ENCODE measurements at regions not wholly inside any gene's neighbourhood (a gene's known extent, or its start where the extent isn't known, plus 50 kb on each side); places are given as distances from the start of the nearest gene placed in this dataset.
A peak's percentile ranks its signal among the peaks of the same experiment; 100 is the strongest.
"Not testable (repeated sequence)": the region's sequence is repeated elsewhere in the genome, so short reads cannot be mapped to it uniquely, and the experiment has no call there.

DNA sequence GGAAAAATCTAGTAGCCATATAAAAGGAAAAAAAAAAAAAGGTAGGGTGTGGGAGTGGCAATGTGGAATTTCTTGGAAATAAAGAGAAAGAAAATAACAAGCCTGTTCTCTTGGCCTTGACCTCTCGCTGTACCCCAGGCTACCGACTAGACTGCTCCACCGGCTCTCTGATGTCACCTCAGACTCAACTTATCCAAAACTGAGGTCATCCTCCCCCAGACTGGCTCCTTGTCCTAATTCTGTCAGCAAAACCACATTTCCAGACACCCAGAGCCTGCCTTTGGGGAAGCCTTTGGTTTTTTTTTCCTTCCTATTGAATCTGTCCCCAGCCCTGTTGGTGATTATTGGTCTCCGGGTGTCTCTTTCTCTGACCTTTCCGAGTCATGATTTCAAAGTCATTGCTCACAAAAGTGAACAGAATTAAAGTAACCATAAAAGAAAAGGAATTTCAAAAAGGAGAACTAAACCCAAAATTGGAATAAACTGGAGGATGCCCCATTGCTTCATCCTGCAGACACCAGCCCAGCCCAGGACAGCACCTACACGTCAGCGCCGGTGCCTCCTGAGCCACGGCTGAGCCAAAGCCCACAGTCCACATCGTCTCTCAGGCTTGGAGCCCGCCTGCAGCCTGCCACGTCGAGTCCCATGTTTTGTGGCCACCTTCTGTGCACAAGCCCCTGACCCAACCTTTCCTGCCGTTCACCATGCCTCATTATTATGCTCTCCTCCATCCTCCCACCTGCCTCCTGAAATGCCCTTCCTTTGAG, 170.7 kb downstream of the MYLK4 start:
- Histone ChIP-seq H3K36me3 (no peaks in the 10 kb centered on the region), H3K27me3 (no peaks in the 10 kb centered on the region), H3K27ac (peak overlapping the region in 1 of 4 donors; percentile 23), H3K4me3 (no peak overlapping the region), H3K4me1 (peaks cover 0 to 10% (median 0%) of the 10 kb centered on the region in 3 donors), H3K9me3 (peaks cover 0 to 6% (median 0%) of the 10 kb centered on the region in 3 donors)
- TF ChIP-seq POLR2A (IDR thresholded peaks at IDR 0.05), result no peak
- TF ChIP-seq, protein P1, sequence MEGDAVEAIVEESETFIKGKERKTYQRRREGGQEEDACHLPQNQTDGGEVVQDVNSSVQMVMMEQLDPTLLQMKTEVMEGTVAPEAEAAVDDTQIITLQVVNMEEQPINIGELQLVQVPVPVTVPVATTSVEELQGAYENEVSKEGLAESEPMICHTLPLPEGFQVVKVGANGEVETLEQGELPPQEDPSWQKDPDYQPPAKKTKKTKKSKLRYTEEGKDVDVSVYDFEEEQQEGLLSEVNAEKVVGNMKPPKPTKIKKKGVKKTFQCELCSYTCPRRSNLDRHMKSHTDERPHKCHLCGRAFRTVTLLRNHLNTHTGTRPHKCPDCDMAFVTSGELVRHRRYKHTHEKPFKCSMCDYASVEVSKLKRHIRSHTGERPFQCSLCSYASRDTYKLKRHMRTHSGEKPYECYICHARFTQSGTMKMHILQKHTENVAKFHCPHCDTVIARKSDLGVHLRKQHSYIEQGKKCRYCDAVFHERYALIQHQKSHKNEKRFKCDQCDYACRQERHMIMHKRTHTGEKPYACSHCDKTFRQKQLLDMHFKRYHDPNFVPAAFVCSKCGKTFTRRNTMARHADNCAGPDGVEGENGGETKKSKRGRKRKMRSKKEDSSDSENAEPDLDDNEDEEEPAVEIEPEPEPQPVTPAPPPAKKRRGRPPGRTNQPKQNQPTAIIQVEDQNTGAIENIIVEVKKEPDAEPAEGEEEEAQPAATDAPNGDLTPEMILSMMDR (IDR thresholded peaks at IDR 0.05), result no peak
- no peak for TF ChIP-seq EP300 (IDR thresholded peaks at IDR 0.05)
- no peak for TF ChIP-seq POLR2AphosphoS5 (IDR thresholded peaks at IDR 0.05)
- 71 to 77% methylated on average over 10 to 13 of the region's 14 CpGs for WGBS, 2 donors (ENCODE audit: low coverage in 1 of 2)
- ATAC-seq, result no peak

DNA sequence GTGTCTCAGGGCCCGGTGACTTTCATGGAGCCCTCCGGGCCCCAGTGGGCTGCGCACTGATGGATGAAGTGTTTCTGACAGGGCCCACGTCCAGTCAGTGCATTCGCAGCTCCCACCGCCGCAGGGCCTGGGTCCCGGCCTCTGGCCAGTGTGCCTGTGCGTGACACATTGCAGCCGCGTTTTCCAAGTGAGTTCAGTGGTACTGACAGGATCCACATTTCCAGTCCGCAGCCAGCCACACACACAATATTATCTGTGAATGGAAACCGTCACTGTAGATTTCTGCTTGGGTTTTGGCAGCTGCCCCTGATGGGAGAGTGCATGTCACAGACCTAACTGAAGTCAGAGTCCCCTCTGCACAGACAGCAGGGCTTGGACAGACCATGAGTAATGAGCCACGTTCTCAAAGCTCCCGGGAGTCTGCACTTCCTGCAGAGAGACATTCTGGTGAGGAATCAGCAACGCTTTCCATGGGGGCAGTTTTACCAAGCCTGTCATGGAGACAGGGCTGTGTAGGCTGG, 171.4 kb downstream of the MYLK4 start:
- Histone ChIP-seq H3K4me3 (no peak overlapping the region), H3K27me3 (no peaks in the 10 kb centered on the region), H3K27ac (peak overlapping the region in 1 of 4 donors; percentile 17), H3K36me3 (no peaks in the 10 kb centered on the region), H3K4me1 (peaks cover 0 to 10% (median 0%) of the 10 kb centered on the region in 3 donors), H3K9me3 (no peaks in the 10 kb centered on the region)
- ATAC-seq, result no peak
- TF ChIP-seq POLR2AphosphoS5 (IDR thresholded peaks at IDR 0.05) (no peak), EP300 (IDR thresholded peaks at IDR 0.05) (no peak), POLR2A (IDR thresholded peaks at IDR 0.05) (no peak)
- TF ChIP-seq, protein P1 (IDR thresholded peaks at IDR 0.05), result no peak
- 50% methylated on average over 1 of the region's 16 CpGs; no CpG with 5 or more reads in 1 of the 2 donors for WGBS, 2 donors (ENCODE audit: low coverage in 1 of 2)

- Histone ChIP-seq H3K36me3 (no peaks in the 10 kb centered on the region), H3K4me1 (peaks cover 0 to 10% (median 0%) of the 10 kb centered on the region in 3 donors), H3K27ac (peak overlapping the region in 1 of 4 donors; percentile 17), H3K9me3 (no peaks in the 10 kb centered on the region), H3K4me3 (no peak overlapping the region), H3K27me3 (no peaks in the 10 kb centered on the region)
- ATAC-seq, result no peak
- TF ChIP-seq EP300 (IDR thresholded peaks at IDR 0.05), result no peak
- TF ChIP-seq POLR2A (IDR thresholded peaks at IDR 0.05), result no peak
- no peak for TF ChIP-seq POLR2AphosphoS5 (IDR thresholded peaks at IDR 0.05)
- TF ChIP-seq, protein P1 (IDR thresholded peaks at IDR 0.05), result no peak
- WGBS, 2 donors (ENCODE audit: low coverage in 1 of 2), result 75 to 80% methylated on average over 1 of the region's 2 CpGs
These were observed 172.0 kb downstream of the MYLK4 start for GRCh38 chr6:2578767-2579166.

GRCh38 chr6:2576499-2576898, 174.2 kb downstream of the MYLK4 start:
- TF ChIP-seq EP300 (IDR thresholded peaks at IDR 0.05) (no peak), POLR2AphosphoS5 (IDR thresholded peaks at IDR 0.05) (no peak), POLR2A (IDR thresholded peaks at IDR 0.05) (no peak)
- TF ChIP-seq, protein P1 (IDR thresholded peaks at IDR 0.05), result no peak
- WGBS, 2 donors (ENCODE audit: low coverage in 1 of 2), result 52 to 83% methylated on average over 1 to 3 of the region's 3 CpGs
- Histone ChIP-seq H3K4me1 (peaks cover 0 to 10% (median 0%) of the 10 kb centered on the region in 3 donors), H3K9me3 (no peaks in the 10 kb centered on the region), H3K4me3 (no peak overlapping the region), H3K27ac (no peak overlapping the region), H3K36me3 (no peaks in the 10 kb centered on the region), H3K27me3 (no peaks in the 10 kb centered on the region)
- no peak for ATAC-seq

GRCh38 chr6:2575236-2575635, 175.5 kb downstream of the MYLK4 start:
- Histone ChIP-seq H3K4me1 (peaks cover 0 to 10% (median 0%) of the 10 kb centered on the region in 3 donors), H3K27me3 (no peaks in the 10 kb centered on the region), H3K4me3 (no peak overlapping the region), H3K36me3 (no peaks in the 10 kb centered on the region), H3K9me3 (no peaks in the 10 kb centered on the region), H3K27ac (no peak overlapping the region)
- 52 to 67% methylated on average over 4 to 5 of the region's 5 CpGs for WGBS, 2 donors (ENCODE audit: low coverage in 1 of 2)
- TF ChIP-seq POLR2A (IDR thresholded peaks at IDR 0.05) (no peak), EP300 (IDR thresholded peaks at IDR 0.05) (no peak), POLR2AphosphoS5 (IDR thresholded peaks at IDR 0.05) (no peak)
- TF ChIP-seq, protein P1 (IDR thresholded peaks at IDR 0.05), result no peak
- no peak for ATAC-seq

- not testable (repeated sequence) for H3K9me3 ChIP-seq, H3K27me3 ChIP-seq, H3K36me3 ChIP-seq, ATAC-seq, H3K27ac ChIP-seq, H3K4me1 ChIP-seq, H3K4me3 ChIP-seq
- WGBS, 2 donors (ENCODE audit: low coverage in 1 of 2), result 100% methylated on average over 1 of the region's 1 CpG
These were observed 181.3 kb downstream of the MYLK4 start for GRCh38 chr6:2569420-2569819.

Data from gastroesophageal sphincter (tissue), 4 donors.